IMR-90 (cell line): ENCODE measurements at regions not wholly inside any gene's neighbourhood (a gene's known extent, or its start where the extent isn't known, plus 50 kb on each side); places are given as distances from the start of the nearest gene placed in this dataset.

Experiments used
- ATAC-seq: fragments of 200-7000 bp; cut with Tn5 transposase; 2 replicates; pipeline ENCODE4 v1.9.1; 2020; ENCODE audit warnings: low read depth, mild to moderate bottlenecking, moderate library complexity
- BruUV-seq: library from RNA; stranded (reverse); fragments of 400-500 nt; replicated peaks from 2 replicates; lab custom pipeline; 2021; lab: Mats Ljungman, UMichigan
- CTCF ChIA-PET: fragments of 300-600 bp; formaldehyde crosslinking; extraction: SDS; loops from one replicate; lab custom pipeline; 2021; ENCODE audit warnings: antibody characterized with exemption; lab: Yijun Ruan, JAX
- POLR2A ChIA-PET: fragments of 300-600 bp; sonication (Branson Sonifier 250); formaldehyde crosslinking; loops from one replicate; lab custom pipeline; 2022; ENCODE audit warnings: antibody characterized with exemption; ENCODE audit not compliant: unreplicated experiment; lab: Charles Lee
- DNase-seq: peaks from one replicate; pipeline ENCODE4 v3.0.0; 2013
- H2AFZ ChIP-seq: replicated peaks from 2 replicates; pipeline ENCODE3; 2013; ENCODE audit warnings: low read length, mild to moderate bottlenecking; ENCODE audit not compliant: poor library complexity
- H2AK5ac ChIP-seq: 2 replicates; pipeline ENCODE4 v1.6.1; 2013; ENCODE audit warnings: low read depth, low read length, inconsistent platforms
- H2AK9ac ChIP-seq: replicated peaks from 2 replicates; pipeline ENCODE3; 2013; ENCODE audit warnings: mild to moderate bottlenecking, low read depth, low read length, moderate library complexity; ENCODE audit not compliant: poor library complexity
- H2BK120ac ChIP-seq: 2 replicates; pipeline ENCODE4 v1.6.1; 2013; ENCODE audit warnings: low read depth, low read length, inconsistent platforms
- H2BK15ac ChIP-seq: 3 replicates; pipeline ENCODE4 v1.6.1; 2013; ENCODE audit warnings: low read depth, low read length, inconsistent platforms
- H2BK20ac ChIP-seq: 2 replicates; pipeline ENCODE4 v1.6.1; 2013; ENCODE audit warnings: low read depth, mild to moderate bottlenecking, inconsistent platforms, low read length, moderate library complexity
- H2BK5ac ChIP-seq: 2 replicates; pipeline ENCODE4 v1.6.1; 2013; ENCODE audit warnings: mild to moderate bottlenecking, low read depth, low read length, inconsistent platforms; ENCODE audit not compliant: poor library complexity, severe bottlenecking
- H3K14ac ChIP-seq: replicated peaks from 2 replicates; pipeline ENCODE4 v1.6.1; 2013; ENCODE audit warnings: low read depth, low read length, inconsistent platforms
- H3K18ac ChIP-seq: 2 replicates; pipeline ENCODE4 v1.6.1; 2013; ENCODE audit warnings: low read depth, low read length, control low read depth
- H3K23ac ChIP-seq: 2 replicates; pipeline ENCODE4 v1.6.1; 2013; ENCODE audit warnings: low read depth, low read length, inconsistent platforms
- H3K27ac ChIP-seq: 2 replicates; pipeline ENCODE4 v1.5.1; 2013; ENCODE audit warnings: mild to moderate bottlenecking, control low read depth, low read length; ENCODE audit not compliant: insufficient read depth
- H3K27me3 ChIP-seq: 2 replicates; pipeline ENCODE4 v1.6.1; 2013; ENCODE audit warnings: low read length; ENCODE audit not compliant: control insufficient read depth, insufficient read depth
- H3K36me3 ChIP-seq: 2 replicates; pipeline ENCODE4 v1.6.1; 2013; ENCODE audit warnings: low read length, mixed read lengths; ENCODE audit not compliant: control insufficient read depth, insufficient read depth
- H3K4ac ChIP-seq: 2 replicates; pipeline ENCODE4 v1.6.1; 2013; ENCODE audit warnings: low read depth, low read length, inconsistent platforms
- H3K4me1 ChIP-seq: 2 replicates; pipeline ENCODE4 v1.6.1; 2013; ENCODE audit warnings: low read length, mixed read lengths; ENCODE audit not compliant: control insufficient read depth, insufficient read depth
- H3K4me2 ChIP-seq: 2 replicates; pipeline ENCODE4 v1.6.1; 2013; ENCODE audit warnings: low read depth, mild to moderate bottlenecking, control low read depth, low read length, moderate library complexity
- H3K4me3 ChIP-seq: 2 replicates; pipeline ENCODE4 v1.5.1; 2013; ENCODE audit warnings: low read depth, mild to moderate bottlenecking, control low read depth, low read length, moderate library complexity; ENCODE audit not compliant: insufficient read depth
- H3K56ac ChIP-seq: 2 replicates; pipeline ENCODE4 v1.6.1; 2013; ENCODE audit warnings: low read length, inconsistent platforms; ENCODE audit not compliant: insufficient read depth; ENCODE audit errors: extremely low read depth
- H3K79me1 ChIP-seq, 2 experiments: 2 replicates each; pipeline ENCODE4 v1.6.1; 2013; ENCODE audit warnings: low read length in 2 of 2, inconsistent platforms in 1 of 2, low read depth in 1 of 2
- H3K9ac ChIP-seq: 2 replicates; pipeline ENCODE4 v1.6.1; 2013; ENCODE audit warnings: low read depth, low read length, control low read depth
- H3K9me1 ChIP-seq: 2 replicates; pipeline ENCODE4 v1.6.1; 2013; ENCODE audit warnings: low read length, inconsistent platforms; ENCODE audit not compliant: insufficient read depth
- H3K9me3 ChIP-seq: 2 replicates; pipeline ENCODE4 v1.6.1; 2013; ENCODE audit warnings: low read length; ENCODE audit not compliant: control insufficient read depth, insufficient read depth
- H4K20me1 ChIP-seq: 2 replicates; pipeline ENCODE4 v1.6.1; 2013; ENCODE audit warnings: low read length, inconsistent platforms; ENCODE audit not compliant: insufficient read depth
- H4K5ac ChIP-seq: 2 replicates; pipeline ENCODE4 v1.6.1; 2013; ENCODE audit warnings: mild to moderate bottlenecking, low read depth, low read length, control low read depth
- H4K8ac ChIP-seq, 2 experiments: 2 replicates each; pipeline ENCODE4 v1.6.1; 2013; ENCODE audit warnings: low read depth in 2 of 2, low read length in 2 of 2, control low read depth in 1 of 2, inconsistent platforms in 1 of 2
- H4K91ac ChIP-seq: 2 replicates; pipeline ENCODE4 v1.6.1; 2013; ENCODE audit warnings: low read depth, low read length, inconsistent platforms; ENCODE audit not compliant: insufficient read depth
- BHLHE40 ChIP-seq: fragments of 150-350 bp; IDR thresholded peaks from 2 replicates; pipeline ENCODE4 v1.6.1; 2016; ENCODE audit warnings: mild to moderate bottlenecking, low read depth, low read length
- CEBPB ChIP-seq: IDR thresholded peaks from 2 replicates; pipeline ENCODE4 v1.6.1; 2012; ENCODE audit warnings: low read depth, low read length, improper control_type of control experiment
- CHD1 ChIP-seq: IDR thresholded peaks from 2 replicates; pipeline ENCODE4 v1.6.1; 2012; ENCODE audit warnings: low read depth, low read length, improper control_type of control experiment
- FOS ChIP-seq: fragments of 150-350 bp; IDR thresholded peaks from 2 replicates; pipeline ENCODE4 v1.6.1; 2016; ENCODE audit warnings: low read depth, low read length
- MAFK ChIP-seq: IDR thresholded peaks from 2 replicates; pipeline ENCODE4 v1.6.1; 2012; ENCODE audit warnings: low read depth, low read length, improper control_type of control experiment
- MAZ ChIP-seq: IDR thresholded peaks from 2 replicates; pipeline ENCODE4 v1.6.1; 2012; ENCODE audit warnings: low read depth, mild to moderate bottlenecking, low read length, improper control_type of control experiment, moderate library complexity, borderline replicate concordance
- MXI1 ChIP-seq: IDR thresholded peaks from 2 replicates; pipeline ENCODE4 v1.6.1; 2012; ENCODE audit warnings: low read depth, mild to moderate bottlenecking, low read length, moderate library complexity, borderline replicate concordance
- NFE2L2 ChIP-seq: fragments of 150-350 bp; IDR thresholded peaks from 2 replicates; pipeline ENCODE4 v1.6.1; 2016; ENCODE audit warnings: low read depth, mild to moderate bottlenecking, low read length
- POLR2A ChIP-seq: IDR thresholded peaks from 2 replicates; pipeline ENCODE4 v1.6.1; 2012; ENCODE audit warnings: mild to moderate bottlenecking, low read depth, low read length
- RAD21 ChIP-seq: IDR thresholded peaks from 2 replicates; pipeline ENCODE4 v1.6.1; 2012; ENCODE audit warnings: low read length, improper control_type of control experiment
- RCOR1 ChIP-seq: IDR thresholded peaks from 2 replicates; pipeline ENCODE4 v1.6.1; 2012; ENCODE audit warnings: mild to moderate bottlenecking, low read length, improper control_type of control experiment; ENCODE audit not compliant: insufficient replicate concordance
- RFX5 ChIP-seq: IDR thresholded peaks from 2 replicates; pipeline ENCODE4 v1.8.0; 2012; ENCODE audit warnings: low read depth, mild to moderate bottlenecking, low read length, moderate library complexity
- SMC3 ChIP-seq: fragments of 150-350 bp; IDR thresholded peaks from 2 replicates; pipeline ENCODE4 v1.6.1; 2016; ENCODE audit warnings: low read depth, mild to moderate bottlenecking, antibody characterized with exemption, low read length, moderate library complexity
- WGBS, 2 experiments: methylation state at CpG; one replicate each; pipeline versions ENCODE4 v1.1.5 to v1.1.7; 2013; ENCODE audit warnings: missing lambda C conversion rate in 2 of 2; ENCODE audit not compliant: insufficient read length in 1 of 2; ENCODE audit errors: extremely low coverage in 2 of 2; 5-methylcytosine and 5-hydroxymethylcytosine counted together
- dilution Hi-C: fragments of 300-500 bp; cut with HindIII; formaldehyde crosslinking; loops from one replicate; pipeline ENCODE4 v1.14.3; 2018; ENCODE audit warnings: low sequenced_read_pairs; ENCODE audit not compliant: unreplicated experiment
- in situ Hi-C: fragments of 300-500 bp; cut with MboI; formaldehyde crosslinking; loops from 3 replicates; pipeline ENCODE4 v1.14.3; 2019; ENCODE audit warnings: low sequenced_read_pairs, inconsistent platforms, mixed read lengths
- intact Hi-C: fragments of 100-400 bp; cut with micrococcal nuclease; formaldehyde crosslinking; loops from 2 replicates; pipeline ENCODE4 v1.10.0; 2022
- TF ChIP-seq, protein P1 (sequence below): fragments of 150-350 bp; IDR thresholded peaks from 2 replicates; pipeline ENCODE4 v1.6.1; 2016; ENCODE audit warnings: low read depth, mild to moderate bottlenecking, low read length, moderate library complexity, borderline replicate concordance
- TF ChIP-seq, protein P2 (sequence below): fragments of 150-350 bp; IDR thresholded peaks from 2 replicates; pipeline ENCODE4 v1.6.1; 2017; ENCODE audit warnings: mild to moderate bottlenecking, antibody characterized with exemption, low read length, low read depth
- TF ChIP-seq, protein P3 (sequence below): conservative IDR thresholded peaks from 2 replicates; pipeline ENCODE4 v1.5.1; 2012; ENCODE audit warnings: mild to moderate bottlenecking, low read depth, low read length, improper control_type of control experiment

DNA sequence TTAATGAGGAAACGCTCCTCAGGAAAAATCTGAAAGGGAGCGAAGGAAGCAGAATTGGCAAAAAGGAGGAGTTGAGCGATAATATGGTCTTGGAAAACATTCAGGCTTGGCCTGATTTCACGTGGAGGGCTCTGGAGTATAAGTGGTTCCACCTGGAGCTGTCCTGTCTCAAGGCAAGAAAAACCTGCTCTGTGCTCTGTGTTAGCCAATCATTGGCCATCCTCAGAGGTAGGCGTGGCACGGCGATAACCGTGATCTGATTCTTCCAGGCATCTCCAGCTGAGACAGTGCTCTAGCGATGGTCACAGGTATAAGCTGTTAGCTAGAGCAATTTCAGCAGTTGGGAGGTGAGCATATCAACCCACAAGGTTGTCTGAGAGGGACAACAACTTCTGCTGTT, 450.5 kb upstream of the MAF start:
- ATAC-seq, result no peak
- H2AK9ac ChIP-seq, result no peak overlapping the region
- no peak overlapping the region for H4K5ac ChIP-seq
- no peaks in the 10 kb centered on the region for H3K9me3 ChIP-seq
- dilution Hi-C loops, result no loop called here
- H3K14ac ChIP-seq, result no peak overlapping the region
- no peak overlapping the region for H3K4ac ChIP-seq
- no peaks in the 10 kb centered on the region for H4K20me1 ChIP-seq
- H2BK20ac ChIP-seq, result no peak overlapping the region
- H2AFZ ChIP-seq, result no peak overlapping the region
- TF ChIP-seq, protein P1, sequence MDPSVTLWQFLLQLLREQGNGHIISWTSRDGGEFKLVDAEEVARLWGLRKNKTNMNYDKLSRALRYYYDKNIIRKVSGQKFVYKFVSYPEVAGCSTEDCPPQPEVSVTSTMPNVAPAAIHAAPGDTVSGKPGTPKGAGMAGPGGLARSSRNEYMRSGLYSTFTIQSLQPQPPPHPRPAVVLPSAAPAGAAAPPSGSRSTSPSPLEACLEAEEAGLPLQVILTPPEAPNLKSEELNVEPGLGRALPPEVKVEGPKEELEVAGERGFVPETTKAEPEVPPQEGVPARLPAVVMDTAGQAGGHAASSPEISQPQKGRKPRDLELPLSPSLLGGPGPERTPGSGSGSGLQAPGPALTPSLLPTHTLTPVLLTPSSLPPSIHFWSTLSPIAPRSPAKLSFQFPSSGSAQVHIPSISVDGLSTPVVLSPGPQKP, result no peak
- TF ChIP-seq CHD1 (no peak), RAD21 (no peak), POLR2A (no peak), NFE2L2 (no peak), SMC3 (no peak), RFX5 (no peak), MAFK (no peak), FOS (no peak), MXI1 (no peak), RCOR1 (no peak), CEBPB (no peak), MAZ (no peak), BHLHE40 (no peak)
- TF ChIP-seq, protein P2, sequence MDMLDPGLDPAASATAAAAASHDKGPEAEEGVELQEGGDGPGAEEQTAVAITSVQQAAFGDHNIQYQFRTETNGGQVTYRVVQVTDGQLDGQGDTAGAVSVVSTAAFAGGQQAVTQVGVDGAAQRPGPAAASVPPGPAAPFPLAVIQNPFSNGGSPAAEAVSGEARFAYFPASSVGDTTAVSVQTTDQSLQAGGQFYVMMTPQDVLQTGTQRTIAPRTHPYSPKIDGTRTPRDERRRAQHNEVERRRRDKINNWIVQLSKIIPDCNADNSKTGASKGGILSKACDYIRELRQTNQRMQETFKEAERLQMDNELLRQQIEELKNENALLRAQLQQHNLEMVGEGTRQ, result no peak
- TF ChIP-seq, protein P3, sequence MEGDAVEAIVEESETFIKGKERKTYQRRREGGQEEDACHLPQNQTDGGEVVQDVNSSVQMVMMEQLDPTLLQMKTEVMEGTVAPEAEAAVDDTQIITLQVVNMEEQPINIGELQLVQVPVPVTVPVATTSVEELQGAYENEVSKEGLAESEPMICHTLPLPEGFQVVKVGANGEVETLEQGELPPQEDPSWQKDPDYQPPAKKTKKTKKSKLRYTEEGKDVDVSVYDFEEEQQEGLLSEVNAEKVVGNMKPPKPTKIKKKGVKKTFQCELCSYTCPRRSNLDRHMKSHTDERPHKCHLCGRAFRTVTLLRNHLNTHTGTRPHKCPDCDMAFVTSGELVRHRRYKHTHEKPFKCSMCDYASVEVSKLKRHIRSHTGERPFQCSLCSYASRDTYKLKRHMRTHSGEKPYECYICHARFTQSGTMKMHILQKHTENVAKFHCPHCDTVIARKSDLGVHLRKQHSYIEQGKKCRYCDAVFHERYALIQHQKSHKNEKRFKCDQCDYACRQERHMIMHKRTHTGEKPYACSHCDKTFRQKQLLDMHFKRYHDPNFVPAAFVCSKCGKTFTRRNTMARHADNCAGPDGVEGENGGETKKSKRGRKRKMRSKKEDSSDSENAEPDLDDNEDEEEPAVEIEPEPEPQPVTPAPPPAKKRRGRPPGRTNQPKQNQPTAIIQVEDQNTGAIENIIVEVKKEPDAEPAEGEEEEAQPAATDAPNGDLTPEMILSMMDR, result no peak
- no peaks in the 10 kb centered on the region for H3K27me3 ChIP-seq
- H3K9me1 ChIP-seq, result no peaks in the 10 kb centered on the region
- no peak for DNase-seq
- no peak overlapping the region for H2BK15ac ChIP-seq
- H2BK120ac ChIP-seq, result no peak overlapping the region
- H3K4me3 ChIP-seq, result no peak overlapping the region
- H3K4me2 ChIP-seq, result no peak overlapping the region
- no peak overlapping the region for H4K8ac ChIP-seq
- 90% methylated on average over 2 of the region's 9 CpGs; no CpG with 5 or more reads in 1 of the 2 experiments for WGBS, 2 experiments
- ChIA-PET POLR2A (no interaction called here), CTCF (no interaction called here)
- H3K9ac ChIP-seq, result no peak overlapping the region
- BruUV-seq, result no TSS peak
- H3K23ac ChIP-seq, result no peak overlapping the region
- H3K79me1 ChIP-seq, result no peaks in the 10 kb centered on the region
- H3K27ac ChIP-seq, result no peak overlapping the region
- no peak overlapping the region for H4K91ac ChIP-seq
- H3K36me3 ChIP-seq, result no peaks in the 10 kb centered on the region
- no peaks in the 10 kb centered on the region for H3K4me1 ChIP-seq
- intact Hi-C loops, result no loop called here
- H2AK5ac ChIP-seq, result no peak overlapping the region
- H3K56ac ChIP-seq, result no peak overlapping the region
- no peak overlapping the region for H3K18ac ChIP-seq
- no peak overlapping the region for H2BK5ac ChIP-seq
- in situ Hi-C loops, result no loop called here
